Neural progenitor cell (in vitro differentiated cells): ENCODE measurements at regions not wholly inside any gene's neighbourhood (a gene's known extent, or its start where the extent isn't known, plus 50 kb on each side); places are given as distances from the start of the nearest gene placed in this dataset.

Source experiments
- DNase-seq: peaks from one replicate; pipeline ENCODE4 v3.0.0-alpha.2; 2016; ENCODE audit warnings: low spot score
- H2AFZ ChIP-seq: fragments of 200-600 bp; sonication (generic); replicated peaks from 2 replicates; pipeline ENCODE4 v1.6.1; 2016; ENCODE audit warnings: antibody characterized with exemption
- H3F3A ChIP-seq: fragments of 200-600 bp; sonication (generic); 2 replicates; pipeline ENCODE4 v1.6.1; 2016; ENCODE audit warnings: antibody characterized with exemption, low read depth
- H3K27ac ChIP-seq: fragments of 200-600 bp; sonication (generic); 2 replicates; pipeline ENCODE4 v1.5.1; 2016; ENCODE audit warnings: mild to moderate bottlenecking
- H3K27me3 ChIP-seq: fragments of 200-600 bp; sonication (generic); 2 replicates; pipeline ENCODE4 v1.6.1; 2016; ENCODE audit warnings: mild to moderate bottlenecking, moderate library complexity
- H3K36me3 ChIP-seq: fragments of 200-600 bp; sonication (generic); 2 replicates; pipeline ENCODE4 v1.5.1; 2016
- H3K4me1 ChIP-seq: fragments of 200-600 bp; sonication (generic); 2 replicates; pipeline ENCODE4 v1.6.1; 2016; ENCODE audit warnings: mixed run types
- H3K4me2 ChIP-seq: fragments of 200-600 bp; sonication (generic); 2 replicates; pipeline ENCODE4 v1.6.1; 2016
- H3K4me3 ChIP-seq: fragments of 200-600 bp; sonication (generic); 2 replicates; pipeline ENCODE4 v1.5.1; 2016
- H3K79me2 ChIP-seq: fragments of 200-600 bp; sonication (generic); 2 replicates; pipeline ENCODE4 v1.6.1; 2016; ENCODE audit warnings: low read depth
- H3K9ac ChIP-seq: fragments of 200-600 bp; sonication (generic); 2 replicates; pipeline ENCODE4 v1.6.1; 2016
- H3K9me3 ChIP-seq: fragments of 200-600 bp; sonication (generic); 2 replicates; pipeline ENCODE4 v1.5.1; 2016; ENCODE audit warnings: low read depth
- H4K20me1 ChIP-seq: fragments of 200-600 bp; sonication (generic); 2 replicates; pipeline ENCODE4 v1.6.1; 2016; ENCODE audit warnings: low read depth
- H3K27ac Mint-ChIP-seq: 3 replicates; pipeline ENCODE4 v1.8.0; 2021; ENCODE audit warnings: mixed read lengths
- H3K27me3 Mint-ChIP-seq: 2 replicates; pipeline ENCODE4 v1.8.0; 2022; ENCODE audit warnings: low read depth, mild to moderate bottlenecking, inconsistent platforms, moderate library complexity, mixed read lengths; ENCODE audit not compliant: insufficient read depth
- H3K36me3 Mint-ChIP-seq: 3 replicates; pipeline ENCODE4 v1.8.0; 2021; ENCODE audit warnings: mixed read lengths
- H3K4me1 Mint-ChIP-seq: 3 replicates; pipeline ENCODE4 v1.8.0; 2021; ENCODE audit warnings: mixed read lengths
- H3K4me3 Mint-ChIP-seq: 3 replicates; pipeline ENCODE4 v1.8.0; 2021; ENCODE audit warnings: mild to moderate bottlenecking, moderate library complexity, mixed read lengths
- H3K9me3 Mint-ChIP-seq: 3 replicates; pipeline ENCODE4 v1.8.0; 2020; ENCODE audit warnings: mixed read lengths
- CTCF ChIP-seq: fragments of 200-600 bp; sonication (generic); IDR thresholded peaks from 2 replicates; pipeline ENCODE4 v1.5.1; 2017; ENCODE audit warnings: antibody characterized with exemption, mild to moderate bottlenecking
- EZH2 ChIP-seq: fragments of 200-600 bp; sonication (generic); IDR thresholded peaks from 2 replicates; pipeline ENCODE4 v1.6.1; 2017; ENCODE audit warnings: antibody characterized with exemption, mild to moderate bottlenecking, moderate library complexity
- EZH2phosphoT487 ChIP-seq: fragments of 200-600 bp; sonication (generic); IDR thresholded peaks from 2 replicates; pipeline ENCODE4 v1.6.1; 2017; ENCODE audit warnings: antibody characterized with exemption

DNA sequence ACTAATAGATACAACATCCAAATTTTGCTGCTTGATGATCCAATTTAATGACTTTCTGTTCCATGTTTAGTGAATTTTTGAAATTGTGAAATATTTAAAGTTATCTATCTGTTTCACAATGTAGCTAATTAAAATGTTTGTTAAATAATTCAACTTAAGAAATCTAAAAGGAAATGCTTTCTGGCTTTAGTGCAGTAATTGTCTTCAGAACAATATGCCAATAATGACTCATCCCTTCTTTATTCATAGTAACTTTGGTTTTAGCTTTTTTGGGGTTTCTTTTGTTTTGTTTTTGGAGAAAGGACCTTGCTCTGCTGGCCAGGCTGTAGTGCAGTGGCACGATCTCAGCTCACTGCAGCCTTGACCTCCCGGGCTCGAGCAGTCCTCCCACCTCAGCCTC lies 479.2 kb upstream of the RGS6 start:
- Histone ChIP-seq H3F3A (no peaks in the 10 kb centered on the region), H3K27ac (no peak overlapping the region), H3K4me1 (peaks cover 3% of the 10 kb centered on the region), H3K36me3 (no peaks in the 10 kb centered on the region), H2AFZ (no peak overlapping the region), H3K4me3 (no peak overlapping the region), H4K20me1 (no peaks in the 10 kb centered on the region), H3K27me3 (no peaks in the 10 kb centered on the region), H3K79me2 (peaks cover 39% of the 10 kb centered on the region), H3K9me3 (no peaks in the 10 kb centered on the region), H3K9ac (no peak overlapping the region), H3K4me2 (no peak overlapping the region)
- no peak overlapping the region for H3K4me3 Mint-ChIP-seq
- DNase-seq: no peak
- no peaks in the 10 kb centered on the region for H3K9me3 Mint-ChIP-seq
- H3K36me3 Mint-ChIP-seq: no peaks in the 10 kb centered on the region
- no peaks in the 10 kb centered on the region for H3K27me3 Mint-ChIP-seq
- no peaks in the 10 kb centered on the region for H3K4me1 Mint-ChIP-seq
- no peak overlapping the region for H3K27ac Mint-ChIP-seq
- TF ChIP-seq EZH2phosphoT487 (no peak), CTCF (no peak), EZH2 (no peak)

DNA sequence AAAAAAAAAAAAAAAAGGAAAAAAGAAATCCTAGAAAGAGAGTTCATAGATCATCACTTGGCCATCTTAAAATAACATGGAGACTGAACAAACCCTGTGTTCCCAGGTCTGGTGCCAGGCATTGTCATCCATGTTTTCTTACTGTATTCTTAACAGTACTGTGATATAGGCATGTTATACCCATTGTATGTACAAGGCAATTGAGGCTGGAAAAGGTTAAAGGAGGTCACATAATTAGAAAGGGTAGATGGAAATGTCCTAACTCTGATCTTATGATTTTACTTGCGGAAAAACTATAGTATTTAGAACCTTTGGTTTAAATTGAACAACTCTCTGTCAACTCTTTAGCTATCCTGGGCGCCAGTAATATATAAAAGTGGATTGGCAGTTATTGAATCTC lies 478.2 kb upstream of the RGS6 start:
- H3K9me3 Mint-ChIP-seq: no peaks in the 10 kb centered on the region
- no peak for DNase-seq
- Histone ChIP-seq H3K79me2 (peaks cover 39% of the 10 kb centered on the region), H3K36me3 (no peaks in the 10 kb centered on the region), H3K9ac (no peak overlapping the region), H3K27ac (no peak overlapping the region), H4K20me1 (no peaks in the 10 kb centered on the region), H3K27me3 (no peaks in the 10 kb centered on the region), H3K4me1 (peaks cover 3% of the 10 kb centered on the region), H3K9me3 (no peaks in the 10 kb centered on the region), H2AFZ (no peak overlapping the region), H3K4me3 (no peak overlapping the region), H3K4me2 (no peak overlapping the region), H3F3A (no peaks in the 10 kb centered on the region)
- H3K27ac Mint-ChIP-seq: no peak overlapping the region
- no peaks in the 10 kb centered on the region for H3K4me1 Mint-ChIP-seq
- peaks cover under 1% of the 10 kb centered on the region for H3K36me3 Mint-ChIP-seq
- H3K27me3 Mint-ChIP-seq: no peaks in the 10 kb centered on the region
- no peak for TF ChIP-seq EZH2phosphoT487
- no peak for TF ChIP-seq CTCF
- TF ChIP-seq EZH2: no peak
- H3K4me3 Mint-ChIP-seq: no peak overlapping the region

- no peak overlapping the region for H3K27ac ChIP-seq
- H3K27ac Mint-ChIP-seq: no peak overlapping the region
- no peak for DNase-seq
- peaks cover 7% of the 10 kb centered on the region for H3K36me3 Mint-ChIP-seq
- no peak overlapping the region for H3K4me3 ChIP-seq
- no peak overlapping the region for H3K9ac ChIP-seq
- no peaks in the 10 kb centered on the region for H3K27me3 Mint-ChIP-seq
- TF ChIP-seq EZH2: no peak
- no peak for TF ChIP-seq EZH2phosphoT487
- TF ChIP-seq CTCF: no peak
- H3K9me3 ChIP-seq: no peaks in the 10 kb centered on the region
- H3K4me3 Mint-ChIP-seq: no peak overlapping the region
- H4K20me1 ChIP-seq: no peaks in the 10 kb centered on the region
- no peak overlapping the region for H2AFZ ChIP-seq
- H3K9me3 Mint-ChIP-seq: peaks cover 2% of the 10 kb centered on the region
- no peaks in the 10 kb centered on the region for H3K27me3 ChIP-seq
- peaks cover 39% of the 10 kb centered on the region for H3K79me2 ChIP-seq
- no peaks in the 10 kb centered on the region for H3K4me1 Mint-ChIP-seq
- H3F3A ChIP-seq: no peaks in the 10 kb centered on the region
- no peaks in the 10 kb centered on the region for H3K36me3 ChIP-seq
- H3K4me2 ChIP-seq: no peak overlapping the region
- no peaks in the 10 kb centered on the region for H3K4me1 ChIP-seq
Observed at GRCh38 chr14:71454513-71455332, 477.5 kb upstream of the RGS6 start.
